SK-N-MC (cell line): ENCODE measurements at regions not wholly inside any gene's neighbourhood (a gene's known extent, or its start where the extent isn't known, plus 50 kb on each side); places are given as distances from the start of the nearest gene placed in this dataset.

ENCODE experiments used
- EZH2 ChIP-seq: fragments of 200-600 bp; sonication (generic); IDR thresholded peaks from one replicate; pipeline ENCODE4 v1.6.1; 2017; ENCODE audit warnings: antibody characterized with exemption
- FOXP2 ChIP-seq: optimal IDR thresholded peaks from 2 replicates; pipeline ENCODE3; 2011; ENCODE audit warnings: mild to moderate bottlenecking, moderate library complexity; ENCODE audit not compliant: insufficient read depth; ENCODE audit errors: extremely low read length, control extremely low read depth

- no peak for TF ChIP-seq EZH2
- TF ChIP-seq FOXP2, result no peak
These were observed 94.6 kb upstream of the ALG10B start for GRCh38 chr12:38222011-38222410.
